ENCODE measurements at regions not wholly inside any gene's neighbourhood (a gene's known extent, or its start where the extent isn't known, plus 50 kb on each side); places are given as distances from the start of the nearest gene placed in this dataset.

DNA sequence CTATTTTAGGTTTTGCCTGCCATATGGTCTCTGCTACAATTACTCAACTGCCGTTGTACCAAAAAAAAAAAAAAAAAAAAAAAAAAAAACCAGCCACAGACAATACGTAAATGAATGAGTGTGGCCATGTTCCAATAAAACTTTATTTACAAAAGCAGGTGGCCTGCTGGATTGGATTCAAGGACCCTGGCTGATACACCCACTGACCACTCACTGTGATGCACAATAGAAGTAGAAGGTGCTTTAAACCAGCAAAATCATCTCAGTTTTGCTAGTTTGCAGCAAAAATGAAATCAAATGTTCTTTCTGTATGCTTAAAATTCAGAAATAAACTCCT is 137.4 kb downstream of the AKAIN1 start:
- H2AFZ ChIP-seq (ENCODE audit: low read length), result no peak overlapping the region
- H3K9ac ChIP-seq (ENCODE audit: low read length), result no peak overlapping the region
- no peak overlapping the region for H3K4me2 ChIP-seq (ENCODE audit: low read length)
- no peaks in the 10 kb centered on the region for H3K9me2 ChIP-seq (ENCODE audit: low read depth, low read length)
- H3K4me1 ChIP-seq (ENCODE audit: insufficient read depth, low read length, severe bottlenecking), result no peaks in the 10 kb centered on the region
- no peaks in the 10 kb centered on the region for H3K79me2 ChIP-seq (ENCODE audit: insufficient read depth, low read length)
- no peaks in the 10 kb centered on the region for H3K27me3 ChIP-seq (ENCODE audit: insufficient read depth, low read length)
- H3K4me3 ChIP-seq (ENCODE audit: low read depth, low read length, poor library complexity, severe bottlenecking), result no peak overlapping the region
- TF ChIP-seq, protein P1, sequence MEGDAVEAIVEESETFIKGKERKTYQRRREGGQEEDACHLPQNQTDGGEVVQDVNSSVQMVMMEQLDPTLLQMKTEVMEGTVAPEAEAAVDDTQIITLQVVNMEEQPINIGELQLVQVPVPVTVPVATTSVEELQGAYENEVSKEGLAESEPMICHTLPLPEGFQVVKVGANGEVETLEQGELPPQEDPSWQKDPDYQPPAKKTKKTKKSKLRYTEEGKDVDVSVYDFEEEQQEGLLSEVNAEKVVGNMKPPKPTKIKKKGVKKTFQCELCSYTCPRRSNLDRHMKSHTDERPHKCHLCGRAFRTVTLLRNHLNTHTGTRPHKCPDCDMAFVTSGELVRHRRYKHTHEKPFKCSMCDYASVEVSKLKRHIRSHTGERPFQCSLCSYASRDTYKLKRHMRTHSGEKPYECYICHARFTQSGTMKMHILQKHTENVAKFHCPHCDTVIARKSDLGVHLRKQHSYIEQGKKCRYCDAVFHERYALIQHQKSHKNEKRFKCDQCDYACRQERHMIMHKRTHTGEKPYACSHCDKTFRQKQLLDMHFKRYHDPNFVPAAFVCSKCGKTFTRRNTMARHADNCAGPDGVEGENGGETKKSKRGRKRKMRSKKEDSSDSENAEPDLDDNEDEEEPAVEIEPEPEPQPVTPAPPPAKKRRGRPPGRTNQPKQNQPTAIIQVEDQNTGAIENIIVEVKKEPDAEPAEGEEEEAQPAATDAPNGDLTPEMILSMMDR (IDR thresholded peaks at IDR 0.05; ENCODE audit: low read length), result no peak
- no peak for TF ChIP-seq EZH2 (IDR thresholded peaks at IDR 0.05; ENCODE audit: borderline replicate concordance, low read length)
- H3F3A ChIP-seq (ENCODE audit: insufficient read depth, low read length), result no peaks in the 10 kb centered on the region
- H3K27ac ChIP-seq (ENCODE audit: low read depth, low read length, poor library complexity, severe bottlenecking), result no peak overlapping the region
- no peaks in the 10 kb centered on the region for H4K20me1 ChIP-seq (ENCODE audit: insufficient read depth, low read length)
- H3K36me3 ChIP-seq (ENCODE audit: insufficient read depth, low read length), result no peaks in the 10 kb centered on the region
- no peaks in the 10 kb centered on the region for H3K9me3 ChIP-seq (ENCODE audit: low read length)

DNA sequence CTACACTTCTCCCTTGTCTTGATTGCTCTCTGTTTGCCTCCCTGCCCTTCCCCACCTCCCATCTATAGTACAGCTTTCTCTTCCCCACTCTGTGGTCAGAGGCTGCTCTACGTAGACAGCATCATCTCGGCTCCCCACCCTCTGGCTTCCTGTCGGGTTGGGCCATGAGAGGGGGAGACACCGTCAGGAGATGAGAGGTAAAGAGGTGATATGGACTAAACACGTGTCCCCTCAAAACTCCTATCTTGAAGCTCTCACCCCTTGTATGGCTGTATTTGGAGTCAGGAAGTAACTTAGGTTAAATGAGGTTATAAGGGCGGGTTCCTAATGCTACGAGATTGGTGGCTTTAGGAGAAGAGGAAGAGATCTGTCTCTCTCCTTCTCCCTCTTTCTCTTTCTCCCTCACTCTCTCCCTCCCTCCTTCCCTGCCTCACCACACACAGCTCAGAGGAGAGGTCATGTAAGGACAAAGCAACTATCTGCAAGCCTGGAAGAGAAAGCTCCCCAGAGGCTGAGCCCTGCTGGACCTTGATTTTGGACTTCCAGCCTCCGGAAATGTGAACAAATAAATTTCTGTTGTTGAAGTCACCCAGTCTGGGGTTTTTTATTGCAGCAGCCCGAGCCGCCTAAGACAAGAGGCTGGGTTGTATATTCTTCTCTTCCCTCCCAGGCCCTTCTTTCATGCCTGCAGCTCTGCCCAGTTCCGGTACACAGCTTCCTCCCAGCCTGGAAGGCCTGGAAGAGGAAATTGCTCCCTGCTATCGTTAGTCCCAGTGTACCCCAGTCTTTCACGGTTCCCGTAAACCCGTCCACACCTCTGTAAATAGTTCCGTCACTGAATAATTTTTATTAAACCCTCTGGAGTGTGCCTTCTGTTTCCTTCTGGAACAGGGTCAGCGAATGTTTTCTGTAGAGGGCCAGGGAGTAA is 138.0 kb downstream of the AKAIN1 start:
- no peak overlapping the region for H3K4me3 ChIP-seq (ENCODE audit: low read depth, low read length, poor library complexity, severe bottlenecking)
- no peak for TF ChIP-seq EZH2 (IDR thresholded peaks at IDR 0.05; ENCODE audit: borderline replicate concordance, low read length)
- TF ChIP-seq, protein P1 (IDR thresholded peaks at IDR 0.05; ENCODE audit: low read length), result no peak
- no peaks in the 10 kb centered on the region for H3K27me3 ChIP-seq (ENCODE audit: insufficient read depth, low read length)
- H3K36me3 ChIP-seq (ENCODE audit: insufficient read depth, low read length), result no peaks in the 10 kb centered on the region
- H4K20me1 ChIP-seq (ENCODE audit: insufficient read depth, low read length), result no peaks in the 10 kb centered on the region
- no peaks in the 10 kb centered on the region for H3K9me3 ChIP-seq (ENCODE audit: low read length)
- no peak overlapping the region for H3K4me2 ChIP-seq (ENCODE audit: low read length)
- H3K79me2 ChIP-seq (ENCODE audit: insufficient read depth, low read length), result no peaks in the 10 kb centered on the region
- no peaks in the 10 kb centered on the region for H3F3A ChIP-seq (ENCODE audit: insufficient read depth, low read length)
- H3K9ac ChIP-seq (ENCODE audit: low read length), result no peak overlapping the region
- H3K27ac ChIP-seq (ENCODE audit: low read depth, low read length, poor library complexity, severe bottlenecking), result no peak overlapping the region
- H3K4me1 ChIP-seq (ENCODE audit: insufficient read depth, low read length, severe bottlenecking), result no peaks in the 10 kb centered on the region
- H3K9me2 ChIP-seq (ENCODE audit: low read depth, low read length), result no peaks in the 10 kb centered on the region
- H2AFZ ChIP-seq (ENCODE audit: low read length), result no peak overlapping the region

DNA sequence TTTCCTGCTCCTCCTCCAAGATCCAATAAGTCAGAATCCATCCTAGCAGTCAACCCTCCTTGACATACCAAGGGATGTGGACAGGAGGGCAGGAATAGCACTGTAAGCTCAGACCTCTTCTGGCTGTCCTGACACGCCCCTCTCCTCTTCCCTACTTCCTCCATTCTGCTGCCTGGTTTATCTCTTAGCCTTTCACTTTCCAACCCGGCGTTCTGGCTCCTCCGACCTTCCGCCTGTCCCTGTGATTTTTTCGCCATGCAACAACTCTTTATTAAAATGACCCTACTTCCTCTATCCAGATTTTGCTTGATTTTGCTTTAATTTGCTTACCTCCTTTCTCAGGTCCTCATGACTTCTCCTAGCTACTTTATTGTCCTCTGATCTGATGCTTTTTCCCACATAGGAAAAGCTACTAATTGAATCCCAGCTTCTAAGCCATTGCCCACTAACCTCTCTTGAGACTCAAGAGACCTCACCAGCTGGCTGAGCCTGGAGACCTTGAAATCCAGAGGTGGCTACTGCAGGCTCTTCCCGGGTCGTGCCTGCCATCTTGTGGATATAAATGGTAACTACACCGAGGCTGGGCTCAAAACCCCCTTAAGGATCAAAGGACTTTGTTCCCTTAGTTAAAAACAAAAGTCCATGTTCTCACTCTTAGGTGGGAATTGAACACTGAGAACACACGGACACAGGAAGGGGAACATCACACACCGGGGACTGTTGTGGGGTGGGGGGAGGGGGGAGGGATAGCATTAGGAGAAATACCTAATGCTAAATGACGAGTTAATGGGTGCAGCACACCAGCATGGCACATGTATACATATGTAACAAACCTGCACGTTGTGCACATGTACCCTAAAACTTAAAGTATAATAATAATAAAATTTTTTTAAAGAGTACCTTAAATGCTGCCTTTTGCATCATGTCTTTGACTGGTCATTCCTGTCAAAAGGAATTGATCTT is 139.4 kb downstream of the AKAIN1 start:
- H3F3A ChIP-seq (ENCODE audit: insufficient read depth, low read length), result no peaks in the 10 kb centered on the region
- H4K20me1 ChIP-seq (ENCODE audit: insufficient read depth, low read length), result no peaks in the 10 kb centered on the region
- no peaks in the 10 kb centered on the region for H3K9me2 ChIP-seq (ENCODE audit: low read depth, low read length)
- no peaks in the 10 kb centered on the region for H3K27me3 ChIP-seq (ENCODE audit: insufficient read depth, low read length)
- H3K4me2 ChIP-seq (ENCODE audit: low read length), result no peak overlapping the region
- no peak overlapping the region for H3K4me3 ChIP-seq (ENCODE audit: low read depth, low read length, poor library complexity, severe bottlenecking)
- no peak overlapping the region for H3K27ac ChIP-seq (ENCODE audit: low read depth, low read length, poor library complexity, severe bottlenecking)
- TF ChIP-seq EZH2 (IDR thresholded peaks at IDR 0.05; ENCODE audit: borderline replicate concordance, low read length), result no peak
- TF ChIP-seq, protein P1 (IDR thresholded peaks at IDR 0.05; ENCODE audit: low read length), result peak; percentile 95
- H3K79me2 ChIP-seq (ENCODE audit: insufficient read depth, low read length), result no peaks in the 10 kb centered on the region
- no peaks in the 10 kb centered on the region for H3K36me3 ChIP-seq (ENCODE audit: insufficient read depth, low read length)
- H3K9ac ChIP-seq (ENCODE audit: low read length), result no peak overlapping the region
- H2AFZ ChIP-seq (ENCODE audit: low read length), result no peak overlapping the region
- no peaks in the 10 kb centered on the region for H3K9me3 ChIP-seq (ENCODE audit: low read length)
- H3K4me1 ChIP-seq (ENCODE audit: insufficient read depth, low read length, severe bottlenecking), result no peaks in the 10 kb centered on the region
